Osteocyte (in vitro differentiated cells): ENCODE measurements at regions not wholly inside any gene's neighbourhood (a gene's known extent, or its start where the extent isn't known, plus 50 kb on each side); places are given as distances from the start of the nearest gene placed in this dataset.

Source experiments
- DNase-seq: peaks from one replicate; pipeline ENCODE4 v3.0.0; 2021; ENCODE audit warnings: mixed read lengths; ENCODE audit not compliant: unreplicated experiment; ENCODE audit errors: extremely low spot score
- H3K27ac Mint-ChIP-seq: one replicate; pipeline ENCODE4 v1.8.0; 2021; ENCODE audit warnings: mild to moderate bottlenecking, mixed read lengths; ENCODE audit not compliant: unreplicated experiment
- H3K27me3 Mint-ChIP-seq: one replicate; pipeline ENCODE4 v1.8.0; 2021; ENCODE audit warnings: mixed read lengths; ENCODE audit not compliant: unreplicated experiment
- H3K36me3 Mint-ChIP-seq: one replicate; pipeline ENCODE4 v1.8.0; 2021; ENCODE audit warnings: mixed read lengths; ENCODE audit not compliant: unreplicated experiment
- H3K4me1 Mint-ChIP-seq: one replicate; pipeline ENCODE4 v1.8.0; 2021; ENCODE audit warnings: mixed read lengths; ENCODE audit not compliant: unreplicated experiment
- H3K4me3 Mint-ChIP-seq: one replicate; pipeline ENCODE4 v1.8.0; 2021; ENCODE audit warnings: mild to moderate bottlenecking, moderate library complexity, mixed read lengths; ENCODE audit not compliant: unreplicated experiment
- H3K9me3 Mint-ChIP-seq: one replicate; pipeline ENCODE4 v1.8.0; 2021; ENCODE audit warnings: mixed read lengths; ENCODE audit not compliant: unreplicated experiment
- CTCF ChIP-seq: fragments of 200-600 bp; sonication (generic); IDR thresholded peaks from 2 replicates; pipeline ENCODE4 v1.5.0; 2021; ENCODE audit warnings: antibody characterized with exemption, mild to moderate bottlenecking, moderate library complexity

GRCh38 chr16:7103056-7103455 lies 229.6 kb upstream of the RBFOX1 start:
- no peak for TF ChIP-seq CTCF
- Mint-ChIP-seq H3K9me3 (peaks cover 51% of the 10 kb centered on the region), H3K27ac (no peak overlapping the region), H3K4me3 (no peak overlapping the region), H3K27me3 (no peaks in the 10 kb centered on the region), H3K36me3 (no peaks in the 10 kb centered on the region), H3K4me1 (no peaks in the 10 kb centered on the region)
- no peak for DNase-seq

- H3K4me3 Mint-ChIP-seq, result no peak overlapping the region
- H3K4me1 Mint-ChIP-seq, result no peaks in the 10 kb centered on the region
- DNase-seq, result no peak
- H3K27ac Mint-ChIP-seq, result no peak overlapping the region
- no peak for TF ChIP-seq CTCF
- no peaks in the 10 kb centered on the region for H3K27me3 Mint-ChIP-seq
- peaks cover 52% of the 10 kb centered on the region for H3K9me3 Mint-ChIP-seq
- H3K36me3 Mint-ChIP-seq, result no peaks in the 10 kb centered on the region
These were observed 231.6 kb upstream of the RBFOX1 start for GRCh38 chr16:7101054-7101453.

GRCh38 chr16:7097518-7097917 lies 235.1 kb upstream of the RBFOX1 start:
- H3K27ac Mint-ChIP-seq, result no peak overlapping the region
- H3K27me3 Mint-ChIP-seq, result no peaks in the 10 kb centered on the region
- H3K4me1 Mint-ChIP-seq, result no peaks in the 10 kb centered on the region
- DNase-seq, result no peak
- H3K4me3 Mint-ChIP-seq, result no peak overlapping the region
- no peaks in the 10 kb centered on the region for H3K36me3 Mint-ChIP-seq
- H3K9me3 Mint-ChIP-seq, result peaks cover 42% of the 10 kb centered on the region
- TF ChIP-seq CTCF, result no peak

- no peaks in the 10 kb centered on the region for H3K36me3 Mint-ChIP-seq
- no peak overlapping the region for H3K27ac Mint-ChIP-seq
- H3K9me3 Mint-ChIP-seq, result peaks cover 34% of the 10 kb centered on the region
- no peak for TF ChIP-seq CTCF
- no peak overlapping the region for H3K4me3 Mint-ChIP-seq
- no peaks in the 10 kb centered on the region for H3K27me3 Mint-ChIP-seq
- H3K4me1 Mint-ChIP-seq, result no peaks in the 10 kb centered on the region
- no peak for DNase-seq
These were observed 239.1 kb upstream of the RBFOX1 start for GRCh38 chr16:7093511-7093910.

- H3K36me3 Mint-ChIP-seq, result no peaks in the 10 kb centered on the region
- TF ChIP-seq CTCF, result no peak
These were observed 242.0 kb upstream of the RBFOX1 start for GRCh38 chr16:7090628-7091115.

More at GRCh38 chr16:7090628-7091115, 242.0 kb upstream of the RBFOX1 start:
- H3K4me3 Mint-ChIP-seq, result no peak overlapping the region
- H3K27me3 Mint-ChIP-seq, result no peaks in the 10 kb centered on the region
- H3K9me3 Mint-ChIP-seq, result peaks cover 31% of the 10 kb centered on the region
- no peak for DNase-seq
- H3K27ac Mint-ChIP-seq, result no peak overlapping the region
- no peaks in the 10 kb centered on the region for H3K4me1 Mint-ChIP-seq
